Neural crest cell (in vitro differentiated cells): ENCODE measurements at regions not wholly inside any gene's neighbourhood (a gene's known extent, or its start where the extent isn't known, plus 50 kb on each side); places are given as distances from the start of the nearest gene placed in this dataset.

ENCODE experiments used
- DNase-seq: peaks from one replicate; pipeline ENCODE4 v3.0.0; 2021; ENCODE audit warnings: low read depth, mixed read lengths, low spot score
- H3K27ac Mint-ChIP-seq: one replicate; pipeline ENCODE4 v1.8.0; 2021; ENCODE audit warnings: mild to moderate bottlenecking, mixed read lengths; ENCODE audit not compliant: unreplicated experiment
- H3K27me3 Mint-ChIP-seq: 2 replicates; pipeline ENCODE4 v1.8.0; 2021; ENCODE audit warnings: low read depth, mild to moderate bottlenecking, mixed read lengths
- H3K36me3 Mint-ChIP-seq: 2 replicates; pipeline ENCODE4 v1.8.0; 2021; ENCODE audit warnings: low read depth, mild to moderate bottlenecking, mixed read lengths
- H3K4me1 Mint-ChIP-seq: 2 replicates; pipeline ENCODE4 v1.8.0; 2021; ENCODE audit warnings: mixed read lengths
- H3K4me3 Mint-ChIP-seq: one replicate; pipeline ENCODE4 v1.8.0; 2021; ENCODE audit warnings: mild to moderate bottlenecking, mixed read lengths
- H3K9me3 Mint-ChIP-seq: 2 replicates; pipeline ENCODE4 v1.8.0; 2021; ENCODE audit warnings: mixed read lengths
- CTCF ChIP-seq: fragments of 200-600 bp; sonication (generic); conservative IDR thresholded peaks from 2 replicates; pipeline ENCODE4 v1.5.0; 2021; ENCODE audit warnings: antibody characterized with exemption, mild to moderate bottlenecking

GRCh38 chr1:4053160-4053748, 153.2 kb upstream of the C1orf174 start:
- no peaks in the 10 kb centered on the region for H3K4me1 Mint-ChIP-seq
- no peak overlapping the region for H3K27ac Mint-ChIP-seq
- no peaks in the 10 kb centered on the region for H3K36me3 Mint-ChIP-seq
- DNase-seq, result no peak
- H3K27me3 Mint-ChIP-seq, result peaks cover 2% of the 10 kb centered on the region
- TF ChIP-seq CTCF, result no peak
- no peak overlapping the region for H3K4me3 Mint-ChIP-seq
- H3K9me3 Mint-ChIP-seq, result no peaks in the 10 kb centered on the region

- Mint-ChIP-seq H3K4me3 (no peak overlapping the region), H3K27me3 (peaks cover 2% of the 10 kb centered on the region), H3K27ac (no peak overlapping the region), H3K36me3 (no peaks in the 10 kb centered on the region), H3K4me1 (no peaks in the 10 kb centered on the region), H3K9me3 (no peaks in the 10 kb centered on the region)
- DNase-seq, result no peak
- no peak for TF ChIP-seq CTCF
Observed at GRCh38 chr1:4053774-4054173, 153.7 kb upstream of the C1orf174 start.

GRCh38 chr1:4055294-4055967, 155.4 kb upstream of the C1orf174 start:
- no peaks in the 10 kb centered on the region for H3K36me3 Mint-ChIP-seq
- TF ChIP-seq CTCF, result no peak
- H3K9me3 Mint-ChIP-seq, result no peaks in the 10 kb centered on the region
- H3K4me1 Mint-ChIP-seq, result no peaks in the 10 kb centered on the region
- no peak for DNase-seq
- H3K27ac Mint-ChIP-seq, result no peak overlapping the region
- no peaks in the 10 kb centered on the region for H3K27me3 Mint-ChIP-seq
- no peak overlapping the region for H3K4me3 Mint-ChIP-seq

- no peaks in the 10 kb centered on the region for H3K27me3 Mint-ChIP-seq
- no peak overlapping the region for H3K4me3 Mint-ChIP-seq
- H3K9me3 Mint-ChIP-seq, result no peaks in the 10 kb centered on the region
- no peak for DNase-seq
- H3K4me1 Mint-ChIP-seq, result no peaks in the 10 kb centered on the region
- TF ChIP-seq CTCF, result no peak
- no peak overlapping the region for H3K27ac Mint-ChIP-seq
- no peaks in the 10 kb centered on the region for H3K36me3 Mint-ChIP-seq
Observed at GRCh38 chr1:4056422-4056821, 156.3 kb upstream of the C1orf174 start.

- no peaks in the 10 kb centered on the region for H3K9me3 Mint-ChIP-seq
- no peak overlapping the region for H3K4me3 Mint-ChIP-seq
- H3K4me1 Mint-ChIP-seq, result no peaks in the 10 kb centered on the region
- no peak for TF ChIP-seq CTCF
- no peak for DNase-seq
- no peaks in the 10 kb centered on the region for H3K36me3 Mint-ChIP-seq
- no peaks in the 10 kb centered on the region for H3K27me3 Mint-ChIP-seq
- H3K27ac Mint-ChIP-seq, result no peak overlapping the region
Observed at GRCh38 chr1:4056989-4057388, 156.9 kb upstream of the C1orf174 start.
